Islet precursor cell (in vitro differentiated cells): ENCODE measurements at regions not wholly inside any gene's neighbourhood (a gene's known extent, or its start where the extent isn't known, plus 50 kb on each side); places are given as distances from the start of the nearest gene placed in this dataset.
"Not testable (repeated sequence)": the region's sequence is repeated elsewhere in the genome, so short reads cannot be mapped to it uniquely, and the experiment has no call there.

Experiments
- DNase-seq: peaks from one replicate; pipeline ENCODE4 v3.0.0-alpha.2; 2018

- DNase-seq: peak; percentile 97
Observed at GRCh38 chr2:217622205-217623060, 380.4 kb downstream of the TNS1 start.

GRCh38 chr2:217621391-217621801 is 381.4 kb downstream of the TNS1 start:
- no peak for DNase-seq

- no peak for DNase-seq
Observed at GRCh38 chr2:217618744-217619143, 384.1 kb downstream of the TNS1 start.

- peak; percentile 37 for DNase-seq
Observed at GRCh38 chr2:217617616-217618022, 385.2 kb downstream of the TNS1 start.

- no peak for DNase-seq
Observed at GRCh38 chr2:217616936-217617335, 385.9 kb downstream of the TNS1 start.

GRCh38 chr2:217615171-217615570 is 387.6 kb downstream of the TNS1 start:
- DNase-seq: no peak

GRCh38 chr2:217614498-217614897 is 388.3 kb downstream of the TNS1 start:
- no peak for DNase-seq

GRCh38 chr2:217614096-217614495 is 388.7 kb downstream of the TNS1 start:
- no peak for DNase-seq

GRCh38 chr2:217612920-217613319 is 389.9 kb downstream of the TNS1 start:
- no peak for DNase-seq

GRCh38 chr2:217612211-217612610 is 390.6 kb downstream of the TNS1 start:
- no peak for DNase-seq

GRCh38 chr2:217611626-217612127 is 391.1 kb downstream of the TNS1 start:
- DNase-seq: no peak

GRCh38 chr2:217611056-217611455 is 391.7 kb downstream of the TNS1 start:
- DNase-seq: no peak

GRCh38 chr2:217610401-217610814 is 392.4 kb downstream of the TNS1 start:
- DNase-seq: no peak

GRCh38 chr2:217609952-217610351 is 392.8 kb downstream of the TNS1 start:
- DNase-seq: no peak

- no peak for DNase-seq
Observed at GRCh38 chr2:217606296-217606695, 396.5 kb downstream of the TNS1 start.

GRCh38 chr2:217604527-217605194 is 398.1 kb downstream of the TNS1 start:
- DNase-seq: peak; percentile 69

- DNase-seq: no peak
Observed at GRCh38 chr2:217601601-217602000, 401.2 kb downstream of the TNS1 start.

GRCh38 chr2:217599906-217600305 is 402.9 kb downstream of the TNS1 start:
- no peak for DNase-seq

GRCh38 chr2:217597681-217598080 is 405.1 kb downstream of the TNS1 start:
- no peak for DNase-seq

GRCh38 chr2:217597145-217597544 is 405.6 kb downstream of the TNS1 start:
- DNase-seq: no peak

GRCh38 chr2:217593732-217594131 is 409.1 kb downstream of the TNS1 start:
- DNase-seq: no peak

- no peak for DNase-seq
Observed at GRCh38 chr2:217588266-217588665, 414.5 kb downstream of the TNS1 start.

- DNase-seq: no peak
Observed at GRCh38 chr2:217585362-217585761, 417.4 kb downstream of the TNS1 start.

- not testable (repeated sequence) for DNase-seq
Observed at GRCh38 chr2:217580407-217580806, 422.4 kb downstream of the TNS1 start.
